ENCODE measurements at regions not wholly inside any gene's neighbourhood (a gene's known extent, or its start where the extent isn't known, plus 50 kb on each side); places are given as distances from the start of the nearest gene placed in this dataset.

- ATAC-seq, result no peak
- TF ChIP-seq GLIS3 (CRISPR knock-in tag; IDR thresholded peaks at IDR 0.05) (no peak), PATZ1 (CRISPR knock-in tag; IDR thresholded peaks at IDR 0.05; ENCODE audit: borderline replicate concordance) (no peak), OSR1 (CRISPR knock-in tag; IDR thresholded peaks at IDR 0.05) (no peak), BACH2 (CRISPR knock-in tag; IDR thresholded peaks at IDR 0.05; ENCODE audit: borderline replicate concordance) (no peak), CSDC2 (CRISPR knock-in tag; IDR thresholded peaks at IDR 0.05) (no peak), ESRRG (CRISPR knock-in tag; IDR thresholded peaks at IDR 0.05) (no peak), CREB5 (CRISPR knock-in tag; IDR thresholded peaks at IDR 0.05; ENCODE audit: low read depth) (no peak), SNAI2 (CRISPR knock-in tag; IDR thresholded peaks at IDR 0.05) (no peak), TOX (CRISPR knock-in tag; IDR thresholded peaks at IDR 0.05; ENCODE audit: borderline replicate concordance) (no peak), ZC3H10 (CRISPR knock-in tag; IDR thresholded peaks at IDR 0.05) (no peak), ISL1 (CRISPR knock-in tag; IDR thresholded peaks at IDR 0.05) (no peak)
Measured at GRCh38 chr20:60815656-60816055, 436.4 kb upstream of the CDH4 start.

GRCh38 chr20:60816901-60817300 lies 435.2 kb upstream of the CDH4 start:
- ATAC-seq, result no peak
- TF ChIP-seq OSR1 (CRISPR knock-in tag; IDR thresholded peaks at IDR 0.05) (no peak), ZNF8 (CRISPR knock-in tag; IDR thresholded peaks at IDR 0.05) (no peak), POU6F1 (CRISPR knock-in tag; IDR thresholded peaks at IDR 0.05; ENCODE audit: borderline replicate concordance, low read depth) (no peak), PATZ1 (CRISPR knock-in tag; IDR thresholded peaks at IDR 0.05; ENCODE audit: borderline replicate concordance) (no peak)

GRCh38 chr20:60817891-60818290 lies 434.2 kb upstream of the CDH4 start:
- TF ChIP-seq GLIS3 (CRISPR knock-in tag; IDR thresholded peaks at IDR 0.05) (no peak), RARB (CRISPR knock-in tag; IDR thresholded peaks at IDR 0.05) (no peak), ZFP30 (CRISPR knock-in tag; IDR thresholded peaks at IDR 0.05) (no peak), ZNF8 (CRISPR knock-in tag; IDR thresholded peaks at IDR 0.05) (no peak), POU6F1 (CRISPR knock-in tag; IDR thresholded peaks at IDR 0.05; ENCODE audit: borderline replicate concordance, low read depth) (no peak), SNAI2 (CRISPR knock-in tag; IDR thresholded peaks at IDR 0.05) (no peak), ZNF565 (CRISPR knock-in tag; conservative IDR thresholded peaks at IDR 0.05; ENCODE audit: low read depth) (no peak), ZC3H10 (CRISPR knock-in tag; IDR thresholded peaks at IDR 0.05) (no peak), ZNF70 (CRISPR knock-in tag; IDR thresholded peaks at IDR 0.05) (no peak), ESRRG (CRISPR knock-in tag; IDR thresholded peaks at IDR 0.05) (no peak), ZFP3 (CRISPR knock-in tag; IDR thresholded peaks at IDR 0.05) (no peak), TOX (CRISPR knock-in tag; IDR thresholded peaks at IDR 0.05; ENCODE audit: borderline replicate concordance) (no peak), CSDC2 (CRISPR knock-in tag; IDR thresholded peaks at IDR 0.05) (no peak), ARNTL (CRISPR knock-in tag; IDR thresholded peaks at IDR 0.05; ENCODE audit: borderline replicate concordance, low read depth) (no peak)
- no peak for ATAC-seq

GRCh38 chr20:60819511-60819910 lies 432.6 kb upstream of the CDH4 start:
- no peak for ATAC-seq
- no peak for TF ChIP-seq TOX (CRISPR knock-in tag; IDR thresholded peaks at IDR 0.05; ENCODE audit: borderline replicate concordance)
- TF ChIP-seq ZNF565 (CRISPR knock-in tag; conservative IDR thresholded peaks at IDR 0.05; ENCODE audit: low read depth), result no peak
- TF ChIP-seq GLIS3 (CRISPR knock-in tag; IDR thresholded peaks at IDR 0.05), result no peak
- TF ChIP-seq ZNF70 (CRISPR knock-in tag; IDR thresholded peaks at IDR 0.05), result no peak
- TF ChIP-seq OSR1 (CRISPR knock-in tag; IDR thresholded peaks at IDR 0.05), result no peak
- no peak for TF ChIP-seq POU6F1 (CRISPR knock-in tag; IDR thresholded peaks at IDR 0.05; ENCODE audit: borderline replicate concordance, low read depth)
- TF ChIP-seq CSDC2 (CRISPR knock-in tag; IDR thresholded peaks at IDR 0.05), result no peak
- TF ChIP-seq BACH2 (CRISPR knock-in tag; IDR thresholded peaks at IDR 0.05; ENCODE audit: borderline replicate concordance), result no peak
- TF ChIP-seq ZC3H10 (CRISPR knock-in tag; IDR thresholded peaks at IDR 0.05), result no peak
- TF ChIP-seq PPARA (CRISPR knock-in tag; IDR thresholded peaks at IDR 0.05; ENCODE audit: borderline replicate concordance), result no peak
- TF ChIP-seq CREB5 (CRISPR knock-in tag; IDR thresholded peaks at IDR 0.05; ENCODE audit: low read depth), result no peak
- no peak for TF ChIP-seq ARNTL (CRISPR knock-in tag; IDR thresholded peaks at IDR 0.05; ENCODE audit: borderline replicate concordance, low read depth)
- TF ChIP-seq TCF4 (CRISPR knock-in tag; IDR thresholded peaks at IDR 0.05; ENCODE audit: borderline replicate concordance), result no peak
- TF ChIP-seq ESRRG (CRISPR knock-in tag; IDR thresholded peaks at IDR 0.05), result no peak
- no peak for TF ChIP-seq SNAI2 (CRISPR knock-in tag; IDR thresholded peaks at IDR 0.05)
